Gastroesophageal sphincter (tissue), 3 donors: ENCODE measurements at regions not wholly inside any gene's neighbourhood (a gene's known extent, or its start where the extent isn't known, plus 50 kb on each side); places are given as distances from the start of the nearest gene placed in this dataset.
"Not testable (repeated sequence)": the region's sequence is repeated elsewhere in the genome, so short reads cannot be mapped to it uniquely, and the experiment has no call there.

ENCODE experiments used
- EP300 ChIP-seq: sonication (generic); formaldehyde crosslinking; IDR thresholded peaks from one replicate; pipeline ENCODE4 v1.6.1; 2017; ENCODE audit warnings: antibody characterized with exemption, mild to moderate bottlenecking
- POLR2A ChIP-seq, 2 donors: fragments of 450-650 bp; IDR thresholded peaks; one replicate each; pipeline ENCODE4 v1.6.1; 2017; ENCODE audit warnings: antibody characterized with exemption in 2 of 2, mild to moderate bottlenecking in 2 of 2, moderate library complexity in 1 of 2
- POLR2AphosphoS5 ChIP-seq: sonication (generic); formaldehyde crosslinking; IDR thresholded peaks from one replicate; pipeline ENCODE4 v1.6.1; 2017; ENCODE audit warnings: antibody characterized with exemption
- TF ChIP-seq, protein P1 (sequence below), 4 experiments: fragments of 200-600 bp in 2 of 4; fragments of 450-650 bp in 2 of 4; sonication (generic) in 1 of 4; IDR thresholded peaks; one replicate each; pipeline ENCODE4 v1.5.1; 2017 to 2019; ENCODE audit warnings: antibody characterized with exemption in 4 of 4, mild to moderate bottlenecking in 2 of 4, moderate library complexity in 2 of 4

- TF ChIP-seq, protein P1, sequence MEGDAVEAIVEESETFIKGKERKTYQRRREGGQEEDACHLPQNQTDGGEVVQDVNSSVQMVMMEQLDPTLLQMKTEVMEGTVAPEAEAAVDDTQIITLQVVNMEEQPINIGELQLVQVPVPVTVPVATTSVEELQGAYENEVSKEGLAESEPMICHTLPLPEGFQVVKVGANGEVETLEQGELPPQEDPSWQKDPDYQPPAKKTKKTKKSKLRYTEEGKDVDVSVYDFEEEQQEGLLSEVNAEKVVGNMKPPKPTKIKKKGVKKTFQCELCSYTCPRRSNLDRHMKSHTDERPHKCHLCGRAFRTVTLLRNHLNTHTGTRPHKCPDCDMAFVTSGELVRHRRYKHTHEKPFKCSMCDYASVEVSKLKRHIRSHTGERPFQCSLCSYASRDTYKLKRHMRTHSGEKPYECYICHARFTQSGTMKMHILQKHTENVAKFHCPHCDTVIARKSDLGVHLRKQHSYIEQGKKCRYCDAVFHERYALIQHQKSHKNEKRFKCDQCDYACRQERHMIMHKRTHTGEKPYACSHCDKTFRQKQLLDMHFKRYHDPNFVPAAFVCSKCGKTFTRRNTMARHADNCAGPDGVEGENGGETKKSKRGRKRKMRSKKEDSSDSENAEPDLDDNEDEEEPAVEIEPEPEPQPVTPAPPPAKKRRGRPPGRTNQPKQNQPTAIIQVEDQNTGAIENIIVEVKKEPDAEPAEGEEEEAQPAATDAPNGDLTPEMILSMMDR (IDR thresholded peaks at IDR 0.05) = not testable (repeated sequence)
- TF ChIP-seq POLR2AphosphoS5; POLR2A (IDR thresholded peaks at IDR 0.05); EP300: not testable (repeated sequence)
These were observed 188.5 kb upstream of the F9 start for GRCh38 chrX:139341855-139342593.
